HCT116 (cell line): ENCODE measurements at regions not wholly inside any gene's neighbourhood (a gene's known extent, or its start where the extent isn't known, plus 50 kb on each side); places are given as distances from the start of the nearest gene placed in this dataset.

Experiments
- ATAC-seq: fragments of 200-7000 bp; cut with Tn5 transposase; 2 replicates; pipeline ENCODE4 v1.9.1; 2020; ENCODE audit warnings: mild to moderate bottlenecking, moderate library complexity
- BruUV-seq: library from RNA; stranded (reverse); fragments of 400-500 nt; replicated peaks from 2 replicates; lab custom pipeline; 2021; lab: Mats Ljungman, UMichigan
- CTCF ChIA-PET: fragments of 300-600 bp; sonication (Branson Sonifier 250); formaldehyde crosslinking; loops from one replicate; lab custom pipeline; 2021; ENCODE audit warnings: antibody characterized with exemption; lab: Charles Lee
- POLR2A ChIA-PET: fragments of 300-600, 350-600 bp; sonication (Branson Sonifier 250); formaldehyde crosslinking; loops from one replicate; lab custom pipeline; 2021; ENCODE audit warnings: antibody characterized with exemption; lab: Charles Lee
- RAD21 ChIA-PET, 2 experiments: fragments of 300-600 bp; sonication (Branson Sonifier 250); formaldehyde crosslinking; loops; one replicate each; lab custom pipeline; 2023; ENCODE audit warnings: low total read pairs in 2 of 2; ENCODE audit not compliant: uncharacterized antibody in 2 of 2, unreplicated experiment in 2 of 2, low non-redundant PET in 1 of 2; lab: Charles Lee
- DNase-seq: peaks from one replicate; pipeline ENCODE4 v3.0.0-alpha.2; 2010; ENCODE audit warnings: low read depth, low spot score
- H2AFZ ChIP-seq: fragments of 200-600 bp; shearing (Covaris generic), sonication (generic); 2 replicates; pipeline ENCODE4 v1.6.1; 2017; ENCODE audit warnings: low read depth, mixed run types, mixed read lengths, antibody characterized with exemption, low read length; ENCODE audit not compliant: poor library complexity, severe bottlenecking
- H3K27ac ChIP-seq: 2 replicates; pipeline ENCODE4 v1.5.1; 2012; ENCODE audit warnings: low read depth, low read length
- H3K27me3 ChIP-seq: fragments of 200-600 bp; sonication (generic); 2 replicates; pipeline ENCODE4 v1.6.1; 2016; ENCODE audit warnings: mixed run types, low read length, mixed read lengths; ENCODE audit not compliant: insufficient read depth
- H3K36me3 ChIP-seq, 2 experiments: fragments of 200-500 bp in 1 of 2; fragments of 200-600 bp in 1 of 2; sonication (Bioruptor generic) in 1 of 2; sonication (generic) in 1 of 2; 2 replicates each; pipeline versions ENCODE4 v1.5.1 to v1.6.1; 2014 to 2016; ENCODE audit warnings: low read length in 2 of 2, inconsistent platforms in 1 of 2, mixed read lengths in 1 of 2, mixed run types in 1 of 2; ENCODE audit not compliant: insufficient read depth in 2 of 2, control insufficient read depth in 1 of 2
- H3K4me1 ChIP-seq, 2 experiments: fragments of 200-600 bp in 1 of 2; sonication (generic) in 1 of 2; 2 replicates each; pipeline versions ENCODE4 v1.5.1 to v1.6.1; 2012 to 2017; ENCODE audit warnings: low read length in 2 of 2, inconsistent platforms in 1 of 2, mild to moderate bottlenecking in 1 of 2, mixed read lengths in 1 of 2, mixed run types in 1 of 2, moderate library complexity in 1 of 2; ENCODE audit not compliant: insufficient read depth in 2 of 2, control insufficient read depth in 1 of 2
- H3K4me2 ChIP-seq: fragments of 200-600 bp; sonication (generic); 2 replicates; pipeline ENCODE4 v1.6.1; 2017; ENCODE audit warnings: mixed run types, low read length, mixed read lengths
- H3K4me3 ChIP-seq, 2 experiments: fragments of 200-600 bp in 1 of 2; sonication (generic) in 1 of 2; replicated peaks in 1 of 2; 2 replicates each; pipeline ENCODE4 v1.5.1; 2011 to 2016; ENCODE audit warnings: low read length in 2 of 2, control low read depth in 1 of 2, low read depth in 1 of 2, mild to moderate bottlenecking in 1 of 2, mixed read lengths in 1 of 2, mixed run types in 1 of 2
- H3K79me2 ChIP-seq: fragments of 200-600 bp; sonication (generic); 2 replicates; pipeline ENCODE4 v1.6.1; 2017; ENCODE audit warnings: mild to moderate bottlenecking, mixed run types, low read length, moderate library complexity, mixed read lengths; ENCODE audit not compliant: insufficient read depth
- H3K9ac ChIP-seq: fragments of 200-600 bp; sonication (generic); 2 replicates; pipeline ENCODE4 v1.6.1; 2016; ENCODE audit warnings: low read length, mixed read lengths
- H3K9me2 ChIP-seq: fragments of 200-600 bp; sonication (generic), shearing (Covaris generic); 2 replicates; pipeline ENCODE4 v1.6.1; 2017; ENCODE audit warnings: mixed run types, mild to moderate bottlenecking, moderate library complexity; ENCODE audit not compliant: insufficient read depth
- H3K9me3 ChIP-seq, 2 experiments: fragments of 200-500 bp in 1 of 2; fragments of 200-600 bp in 1 of 2; sonication (Bioruptor generic) in 1 of 2; sonication (generic) in 1 of 2; 2 replicates each; pipeline ENCODE4 v1.6.1; 2014 to 2017; ENCODE audit warnings: low read length in 2 of 2, mixed read lengths in 2 of 2, inconsistent platforms in 1 of 2, low read depth in 1 of 2, mild to moderate bottlenecking in 1 of 2, mixed run types in 1 of 2, moderate library complexity in 1 of 2; ENCODE audit not compliant: control insufficient read depth in 1 of 2, insufficient read depth in 1 of 2
- H4K20me1 ChIP-seq: fragments of 200-600 bp; sonication (generic), shearing (Covaris generic); 2 replicates; pipeline ENCODE4 v1.6.1; 2017; ENCODE audit warnings: mixed run types, mild to moderate bottlenecking, moderate library complexity; ENCODE audit not compliant: insufficient read depth
- CBX3 ChIP-seq: IDR thresholded peaks from 2 replicates; pipeline ENCODE4 v1.6.1; 2012; ENCODE audit warnings: low read depth
- EGR1 ChIP-seq: IDR thresholded peaks from 2 replicates; pipeline ENCODE4 v1.6.1; 2012; ENCODE audit warnings: low read depth
- ELF1 ChIP-seq: IDR thresholded peaks from 2 replicates; pipeline ENCODE4 v1.6.1; 2012; ENCODE audit warnings: low read depth, borderline replicate concordance
- EZH2 ChIP-seq: fragments of 200-600 bp; sonication (generic); IDR thresholded peaks from 2 replicates; pipeline ENCODE4 v1.6.1; 2017; ENCODE audit warnings: antibody characterized with exemption, mixed run types
- EZH2phosphoT487 ChIP-seq: fragments of 200-600 bp; IDR thresholded peaks from 2 replicates; pipeline ENCODE4 v1.6.1; 2018; ENCODE audit warnings: antibody characterized with exemption, borderline replicate concordance
- JUND ChIP-seq: IDR thresholded peaks from 2 replicates; pipeline ENCODE4 v1.6.1; 2012
- POLR2A ChIP-seq: IDR thresholded peaks from 2 replicates; pipeline ENCODE4 v1.7.0; 2011; ENCODE audit warnings: borderline replicate concordance; ENCODE audit not compliant: insufficient read depth, insufficient read length; ENCODE audit errors: extremely low read depth
- POLR2AphosphoS5 ChIP-seq: IDR thresholded peaks from 2 replicates; pipeline ENCODE4 v1.6.1; 2011; ENCODE audit warnings: mild to moderate bottlenecking, low read depth, low read length, moderate library complexity
- RAD21 ChIP-seq: IDR thresholded peaks from 2 replicates; pipeline ENCODE4 v1.6.1; 2012; ENCODE audit warnings: low read depth, mild to moderate bottlenecking
- SIN3A ChIP-seq: IDR thresholded peaks from 2 replicates; pipeline ENCODE4 v1.6.1; 2012; ENCODE audit warnings: low read depth
- SP1 ChIP-seq: IDR thresholded peaks from 2 replicates; pipeline ENCODE4 v1.6.1; 2012; ENCODE audit warnings: low read depth
- SRF ChIP-seq: IDR thresholded peaks from 2 replicates; pipeline ENCODE4 v1.6.1; 2012; ENCODE audit warnings: low read depth
- TCF7L2 ChIP-seq: IDR thresholded peaks from 2 replicates; pipeline ENCODE4 v1.7.0; 2011; ENCODE audit warnings: borderline replicate concordance, inconsistent platforms; ENCODE audit not compliant: insufficient read depth, insufficient read length; ENCODE audit errors: extremely low read depth
- ZFX ChIP-seq: fragments of 450-650 bp; IDR thresholded peaks from 2 replicates; pipeline ENCODE4 v1.6.1; 2017
- ZNF274 ChIP-seq: fragments of 200-500 bp; sonication (Bioruptor generic); IDR thresholded peaks from 2 replicates; pipeline ENCODE4 v1.6.1; 2014; ENCODE audit warnings: mild to moderate bottlenecking, low read depth, low read length, inconsistent platforms
- intact Hi-C: fragments of 100-400 bp; cut with micrococcal nuclease; formaldehyde crosslinking; loops from 2 replicates; pipeline ENCODE4 v1.10.0; 2022
- TF ChIP-seq, protein P1 (sequence below): IDR thresholded peaks from 2 replicates; pipeline ENCODE4 v1.6.1; 2012
- TF ChIP-seq, protein P2 (sequence below): IDR thresholded peaks from 2 replicates; pipeline ENCODE4 v1.6.1; 2012
- TF ChIP-seq, protein P3 (sequence below): IDR thresholded peaks from 2 replicates; pipeline ENCODE4 v1.6.1; 2012; ENCODE audit warnings: low read depth
- TF ChIP-seq, protein P4 (sequence below), 3 experiments: fragments of 200-600 bp in 1 of 3; sonication (generic) in 1 of 3; IDR thresholded peaks in 2 of 3; conservative IDR thresholded peaks in 1 of 3; 2 replicates each; pipeline ENCODE4 v1.5.1; 2012 to 2017; ENCODE audit warnings: low read depth in 2 of 3, low read length in 2 of 3, antibody characterized with exemption in 1 of 3, borderline replicate concordance in 1 of 3, control low read depth in 1 of 3, mild to moderate bottlenecking in 1 of 3, mixed read lengths in 1 of 3, mixed run types in 1 of 3, moderate library complexity in 1 of 3; ENCODE audit not compliant: insufficient read depth in 1 of 3

DNA sequence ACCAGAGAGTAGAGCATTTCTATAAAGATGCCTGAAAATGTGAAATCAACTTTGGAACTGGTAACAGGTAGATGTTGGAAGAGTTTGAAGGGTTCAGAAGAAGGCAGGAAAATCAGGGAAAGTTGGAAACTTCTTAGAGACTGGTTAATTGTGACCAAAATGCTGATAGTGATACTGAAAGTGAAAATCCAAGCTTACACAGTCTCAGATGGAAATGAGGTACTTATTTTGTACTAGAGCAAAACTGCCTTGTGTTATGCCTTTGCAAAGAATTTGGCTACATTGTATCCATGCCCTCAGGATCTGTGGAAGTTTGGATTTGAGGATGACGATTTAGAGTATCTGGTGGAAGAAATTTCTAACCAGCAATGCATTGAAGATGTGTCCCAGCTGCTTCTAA, 430.6 kb upstream of the KCND2 start:
- POLR2A ChIA-PET = no interaction called here
- DNase-seq (no peak), ATAC-seq (no peak)
- H3K27ac ChIP-seq = no peak overlapping the region
- RAD21 ChIA-PET = no interaction called here
- no TSS peak for BruUV-seq
- H3K9me3 ChIP-seq = no peaks in the 10 kb centered on the region
- H4K20me1 ChIP-seq = no peaks in the 10 kb centered on the region
- H3K4me2 ChIP-seq = no peak overlapping the region
- no peaks in the 10 kb centered on the region for H3K9me2 ChIP-seq
- no peaks in the 10 kb centered on the region for H3K79me2 ChIP-seq
- no peak overlapping the region for H2AFZ ChIP-seq
- intact Hi-C loops = no loop called here
- H3K4me1 ChIP-seq = no peaks in the 10 kb centered on the region
- CTCF ChIA-PET = no interaction called here
- TF ChIP-seq, protein P1, sequence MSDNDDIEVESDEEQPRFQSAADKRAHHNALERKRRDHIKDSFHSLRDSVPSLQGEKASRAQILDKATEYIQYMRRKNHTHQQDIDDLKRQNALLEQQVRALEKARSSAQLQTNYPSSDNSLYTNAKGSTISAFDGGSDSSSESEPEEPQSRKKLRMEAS = no peak
- TF ChIP-seq ZFX (no peak), EZH2 (no peak), SIN3A (no peak), CBX3 (no peak), JUND (no peak), TCF7L2 (no peak), RAD21 (no peak), ZNF274 (no peak), POLR2A (no peak), EGR1 (no peak), EZH2phosphoT487 (no peak), SRF (no peak), SP1 (no peak), ELF1 (no peak), POLR2AphosphoS5 (no peak)
- TF ChIP-seq, protein P2, sequence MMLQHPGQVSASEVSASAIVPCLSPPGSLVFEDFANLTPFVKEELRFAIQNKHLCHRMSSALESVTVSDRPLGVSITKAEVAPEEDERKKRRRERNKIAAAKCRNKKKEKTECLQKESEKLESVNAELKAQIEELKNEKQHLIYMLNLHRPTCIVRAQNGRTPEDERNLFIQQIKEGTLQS = no peak
- TF ChIP-seq, protein P3, sequence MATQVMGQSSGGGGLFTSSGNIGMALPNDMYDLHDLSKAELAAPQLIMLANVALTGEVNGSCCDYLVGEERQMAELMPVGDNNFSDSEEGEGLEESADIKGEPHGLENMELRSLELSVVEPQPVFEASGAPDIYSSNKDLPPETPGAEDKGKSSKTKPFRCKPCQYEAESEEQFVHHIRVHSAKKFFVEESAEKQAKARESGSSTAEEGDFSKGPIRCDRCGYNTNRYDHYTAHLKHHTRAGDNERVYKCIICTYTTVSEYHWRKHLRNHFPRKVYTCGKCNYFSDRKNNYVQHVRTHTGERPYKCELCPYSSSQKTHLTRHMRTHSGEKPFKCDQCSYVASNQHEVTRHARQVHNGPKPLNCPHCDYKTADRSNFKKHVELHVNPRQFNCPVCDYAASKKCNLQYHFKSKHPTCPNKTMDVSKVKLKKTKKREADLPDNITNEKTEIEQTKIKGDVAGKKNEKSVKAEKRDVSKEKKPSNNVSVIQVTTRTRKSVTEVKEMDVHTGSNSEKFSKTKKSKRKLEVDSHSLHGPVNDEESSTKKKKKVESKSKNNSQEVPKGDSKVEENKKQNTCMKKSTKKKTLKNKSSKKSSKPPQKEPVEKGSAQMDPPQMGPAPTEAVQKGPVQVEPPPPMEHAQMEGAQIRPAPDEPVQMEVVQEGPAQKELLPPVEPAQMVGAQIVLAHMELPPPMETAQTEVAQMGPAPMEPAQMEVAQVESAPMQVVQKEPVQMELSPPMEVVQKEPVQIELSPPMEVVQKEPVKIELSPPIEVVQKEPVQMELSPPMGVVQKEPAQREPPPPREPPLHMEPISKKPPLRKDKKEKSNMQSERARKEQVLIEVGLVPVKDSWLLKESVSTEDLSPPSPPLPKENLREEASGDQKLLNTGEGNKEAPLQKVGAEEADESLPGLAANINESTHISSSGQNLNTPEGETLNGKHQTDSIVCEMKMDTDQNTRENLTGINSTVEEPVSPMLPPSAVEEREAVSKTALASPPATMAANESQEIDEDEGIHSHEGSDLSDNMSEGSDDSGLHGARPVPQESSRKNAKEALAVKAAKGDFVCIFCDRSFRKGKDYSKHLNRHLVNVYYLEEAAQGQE = no peak
- TF ChIP-seq, protein P4, sequence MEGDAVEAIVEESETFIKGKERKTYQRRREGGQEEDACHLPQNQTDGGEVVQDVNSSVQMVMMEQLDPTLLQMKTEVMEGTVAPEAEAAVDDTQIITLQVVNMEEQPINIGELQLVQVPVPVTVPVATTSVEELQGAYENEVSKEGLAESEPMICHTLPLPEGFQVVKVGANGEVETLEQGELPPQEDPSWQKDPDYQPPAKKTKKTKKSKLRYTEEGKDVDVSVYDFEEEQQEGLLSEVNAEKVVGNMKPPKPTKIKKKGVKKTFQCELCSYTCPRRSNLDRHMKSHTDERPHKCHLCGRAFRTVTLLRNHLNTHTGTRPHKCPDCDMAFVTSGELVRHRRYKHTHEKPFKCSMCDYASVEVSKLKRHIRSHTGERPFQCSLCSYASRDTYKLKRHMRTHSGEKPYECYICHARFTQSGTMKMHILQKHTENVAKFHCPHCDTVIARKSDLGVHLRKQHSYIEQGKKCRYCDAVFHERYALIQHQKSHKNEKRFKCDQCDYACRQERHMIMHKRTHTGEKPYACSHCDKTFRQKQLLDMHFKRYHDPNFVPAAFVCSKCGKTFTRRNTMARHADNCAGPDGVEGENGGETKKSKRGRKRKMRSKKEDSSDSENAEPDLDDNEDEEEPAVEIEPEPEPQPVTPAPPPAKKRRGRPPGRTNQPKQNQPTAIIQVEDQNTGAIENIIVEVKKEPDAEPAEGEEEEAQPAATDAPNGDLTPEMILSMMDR (IDR thresholded peaks at IDR 0.05 in 2 of 3, conservative IDR thresholded peaks at IDR 0.05 in 1 of 3; ENCODE audit: borderline replicate concordance in 1 of 3, insufficient read depth in 1 of 3, low read depth in 2 of 3, low read length in 2 of 3) = no peak
- no peak overlapping the region for H3K9ac ChIP-seq
- no peaks in the 10 kb centered on the region for H3K27me3 ChIP-seq
- H3K4me3 ChIP-seq = no peak overlapping the region
- no peaks in the 10 kb centered on the region for H3K36me3 ChIP-seq
